Stomach (tissue), 4 donors: ENCODE measurements at regions not wholly inside any gene's neighbourhood (a gene's known extent, or its start where the extent isn't known, plus 50 kb on each side); places are given as distances from the start of the nearest gene placed in this dataset.

Source experiments
- CTCF ChIP-seq, 7 experiments: fragments of 450-650 bp in 4 of 7; fragments of 200-600 bp in 3 of 7; sonication (generic) in 3 of 7; IDR thresholded peaks; one replicate each; pipeline ENCODE4 v1.5.1; 2016 to 2019; ENCODE audit warnings: antibody characterized with exemption in 7 of 7, control low read depth in 2 of 7, mild to moderate bottlenecking in 1 of 7
- POLR2AphosphoS5 ChIP-seq, 3 donors: sonication (generic); formaldehyde crosslinking; IDR thresholded peaks; one replicate each; pipeline ENCODE4 v1.6.1; 2016; ENCODE audit warnings: antibody characterized with exemption in 3 of 3

GRCh38 chr3:152555666-152556291, 279.2 kb upstream of the P2RY1 start:
- TF ChIP-seq CTCF (IDR thresholded peaks at IDR 0.05): no peak
- no peak for TF ChIP-seq POLR2AphosphoS5 (IDR thresholded peaks at IDR 0.05)
